Cardiac muscle cell (in vitro differentiated cells and primary cell): ENCODE measurements at regions not wholly inside any gene's neighbourhood (a gene's known extent, or its start where the extent isn't known, plus 50 kb on each side); places are given as distances from the start of the nearest gene placed in this dataset.

Experiments
- DNase-seq, 2 donors: peaks; one replicate each; pipeline versions ENCODE4 v3.0.0 to v3.0.0-alpha.2; 2010 to 2017; ENCODE audit warnings: low read depth in 1 of 2, low spot score in 1 of 2
- H3K27ac ChIP-seq: fragments of 200-600 bp; sonication (generic); 2 replicates; pipeline ENCODE4 v1.5.1; 2016
- H3K27me3 ChIP-seq: fragments of 200-600 bp; sonication (generic); 2 replicates; pipeline ENCODE4 v1.6.0; 2016; ENCODE audit warnings: control low read depth
- H3K36me3 ChIP-seq: fragments of 200-600 bp; sonication (generic); 2 replicates; pipeline ENCODE4 v1.5.1; 2016; ENCODE audit warnings: control low read depth
- H3K4me1 ChIP-seq: fragments of 200-600 bp; sonication (generic); 2 replicates; pipeline ENCODE4 v1.8.1; 2017; ENCODE audit warnings: low read depth, mild to moderate bottlenecking, mixed run types
- H3K4me3 ChIP-seq: fragments of 200-600 bp; sonication (generic); 2 replicates; pipeline ENCODE4 v1.5.1; 2016; ENCODE audit warnings: mild to moderate bottlenecking
- H3K9me3 ChIP-seq: fragments of 200-600 bp; sonication (generic); 2 replicates; pipeline ENCODE4 v1.5.1; 2017; ENCODE audit warnings: low read depth, mild to moderate bottlenecking, control low read depth
- CTCF ChIP-seq: IDR thresholded peaks from 2 replicates; pipeline ENCODE4 v1.5.1; 2012; ENCODE audit warnings: low read depth, mild to moderate bottlenecking, low read length

- H3K4me3 ChIP-seq = no peak overlapping the region
- no peak for TF ChIP-seq CTCF
- H3K9me3 ChIP-seq = no peaks in the 10 kb centered on the region
- no peaks in the 10 kb centered on the region for H3K36me3 ChIP-seq
- no peaks in the 10 kb centered on the region for H3K4me1 ChIP-seq
- no peak overlapping the region for H3K27ac ChIP-seq
- DNase-seq = no peak
- H3K27me3 ChIP-seq = no peaks in the 10 kb centered on the region
Measured at GRCh38 chr14:48005986-48006385, 330.6 kb upstream of the MDGA2 start.

- TF ChIP-seq CTCF = no peak
- no peaks in the 10 kb centered on the region for H3K9me3 ChIP-seq
- H3K36me3 ChIP-seq = no peaks in the 10 kb centered on the region
- no peaks in the 10 kb centered on the region for H3K27me3 ChIP-seq
- H3K27ac ChIP-seq = no peak overlapping the region
- no peak overlapping the region for H3K4me3 ChIP-seq
- H3K4me1 ChIP-seq = no peaks in the 10 kb centered on the region
- DNase-seq = no peak
Measured at GRCh38 chr14:47993883-47994282, 318.5 kb upstream of the MDGA2 start.

- TF ChIP-seq CTCF = no peak
- DNase-seq = no peak
- Histone ChIP-seq H3K4me1 (no peaks in the 10 kb centered on the region), H3K27ac (no peak overlapping the region), H3K27me3 (no peaks in the 10 kb centered on the region), H3K36me3 (no peaks in the 10 kb centered on the region), H3K9me3 (no peaks in the 10 kb centered on the region), H3K4me3 (no peak overlapping the region)
Measured at GRCh38 chr14:47988175-47988574, 312.8 kb upstream of the MDGA2 start.

- no peak for TF ChIP-seq CTCF
Measured at GRCh38 chr14:47978871-47979270, 303.5 kb upstream of the MDGA2 start.

GRCh38 chr14:47976139-47976538, 300.7 kb upstream of the MDGA2 start:
- Histone ChIP-seq H3K27ac (no peak overlapping the region), H3K4me1 (no peaks in the 10 kb centered on the region), H3K36me3 (no peaks in the 10 kb centered on the region), H3K4me3 (no peak overlapping the region), H3K27me3 (no peaks in the 10 kb centered on the region), H3K9me3 (no peaks in the 10 kb centered on the region)
- DNase-seq = no peak
- TF ChIP-seq CTCF = no peak

More at GRCh38 chr14:47978871-47979270, 303.5 kb upstream of the MDGA2 start:
- no peak for DNase-seq
- Histone ChIP-seq H3K27ac (no peak overlapping the region), H3K27me3 (no peaks in the 10 kb centered on the region), H3K4me3 (no peak overlapping the region), H3K4me1 (peaks cover 6% of the 10 kb centered on the region), H3K36me3 (no peaks in the 10 kb centered on the region), H3K9me3 (no peaks in the 10 kb centered on the region)
